ENCODE measurements at regions not wholly inside any gene's neighbourhood (a gene's known extent, or its start where the extent isn't known, plus 50 kb on each side); places are given as distances from the start of the nearest gene placed in this dataset.

DNA sequence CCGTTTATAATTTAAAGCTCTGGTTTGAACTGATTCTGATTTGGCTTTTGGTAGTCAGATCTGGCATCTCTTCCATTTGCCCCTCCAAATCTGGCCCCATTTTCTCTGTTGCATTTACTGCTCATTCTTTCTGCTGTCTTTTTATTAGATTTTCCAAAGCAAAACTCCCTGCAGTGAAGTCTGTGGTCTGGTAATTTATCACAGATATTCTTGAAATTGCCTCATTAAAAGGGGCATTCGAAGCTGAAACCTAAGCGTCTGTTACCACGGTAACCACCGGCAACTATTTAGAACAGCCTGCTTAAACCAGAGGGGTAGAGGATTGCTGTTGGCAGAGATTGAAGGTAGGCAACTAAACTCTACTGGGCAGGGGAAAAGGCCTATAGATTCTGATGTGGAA lies 111.5 kb upstream of the UPP2 start:
- Histone ChIP-seq H3K23me2 (ENCODE audit: low read depth, low read length) (no peaks in the 10 kb centered on the region), H3K4ac (replicated peaks; ENCODE audit: insufficient read length, low read depth, low read length) (no peak overlapping the region), H2BK120ac (replicated peaks; ENCODE audit: low read depth, low read length) (no peak overlapping the region), H3K9me3 (ENCODE audit: insufficient read depth in 2 of 2, low read depth in 1 of 2, low read length in 1 of 2) (no peaks in the 10 kb centered on the region), H2AFZ (ENCODE audit: low read length) (no peak overlapping the region), H3K27me3 (replicated peaks in 1 of 4; ENCODE audit: control insufficient read depth in 3 of 4, extremely low read depth in 1 of 4, insufficient read depth in 3 of 4, low read length in 3 of 4) (peaks cover 0 to 1% (median 0%) of the 10 kb centered on the region in 4 experiments; a peak in 1 of 7 replicates), H4K20me1 (replicated peaks in 1 of 2; ENCODE audit: control insufficient read depth in 1 of 2, insufficient read depth in 2 of 2, low read length in 2 of 2) (no peaks in the 10 kb centered on the region), H3K4me2 (ENCODE audit: insufficient read depth in 1 of 2, low read depth in 2 of 2, low read length in 2 of 2) (no peak overlapping the region), H2BK15ac (ENCODE audit: low read length) (no peak overlapping the region), H3K56ac (replicated peaks; ENCODE audit: insufficient read length, low read depth, low read length) (no peak overlapping the region), H3K4me3 (ENCODE audit: extremely low read depth in 1 of 4, insufficient read depth in 2 of 4, low read depth in 3 of 4, low read length in 4 of 4) (no peak overlapping the region), H2AK5ac (ENCODE audit: low read depth, low read length) (no peak overlapping the region), H3K27ac (ENCODE audit: low read depth, low read length) (no peak overlapping the region), H3K79me1 (ENCODE audit: low read depth, low read length) (no peaks in the 10 kb centered on the region), H2BK20ac (ENCODE audit: low read length) (no peak overlapping the region), H2BK12ac (ENCODE audit: low read depth, low read length) (no peak overlapping the region), H3K18ac (ENCODE audit: extremely low read depth, low read length) (no peak overlapping the region), H4K91ac (replicated peaks; ENCODE audit: insufficient read length, low read length) (no peak overlapping the region), H3K36me3 (ENCODE audit: control insufficient read depth in 2 of 4, insufficient read depth in 4 of 4, low read length in 3 of 4) (no peaks in the 10 kb centered on the region), H3K23ac (ENCODE audit: insufficient read length) (no peak overlapping the region), H4K8ac (ENCODE audit: extremely low read depth, insufficient read depth, low read length) (no peak overlapping the region), H2BK5ac (ENCODE audit: low read depth, low read length) (no peak overlapping the region), H3K9ac (replicated peaks in 1 of 4; ENCODE audit: extremely low read depth in 1 of 4, low read depth in 3 of 4, low read length in 3 of 4) (no peak overlapping the region), H4K5ac (ENCODE audit: insufficient read length, low read depth, low read length) (no peak overlapping the region), H3K79me2 (ENCODE audit: control insufficient read depth in 1 of 2, insufficient read depth in 2 of 2, low read length in 2 of 2) (no peaks in the 10 kb centered on the region), H3K14ac (ENCODE audit: insufficient read length) (no peak overlapping the region), H3K4me1 (replicated peaks in 1 of 4; ENCODE audit: control insufficient read depth in 3 of 4, insufficient read depth in 4 of 4, low read length in 3 of 4) (no peaks in the 10 kb centered on the region)
- CTCF ChIA-PET (ENCODE audit: partially characterized antibody), result interaction anchor here (1.1 to 1.5 kb wide), 3 partner anchors 91 to 765 kb away, joined by 3 to 4 read pairs (median 4); no protein-coding TSS in a partner anchor
- WGBS, 2 experiments (ENCODE audit: extremely low coverage in 1 of 2, insufficient coverage in 1 of 2, insufficient read length in 1 of 2, insufficient replicate concordance in 2 of 2, low coverage in 1 of 2, low lambda C conversion rate in 2 of 2, missing lambda C conversion rate in 1 of 2), result 51% methylated on average over 5 of the region's 5 CpGs; no CpG with 5 or more reads in 1 of the 2 experiments
- FAIRE-seq (peak; percentile 28), DNase-seq (ENCODE audit: low read depth in 1 of 2, low spot score in 2 of 2) (no peak)
- POLR2A ChIA-PET (ENCODE audit: partially characterized antibody), result no interaction called here
- TF ChIP-seq CBX8 (IDR thresholded peaks at IDR 0.05; ENCODE audit: borderline replicate concordance, low read depth, low read length) (no peak), ZNF274 (IDR thresholded peaks at IDR 0.05; ENCODE audit: borderline replicate concordance, extremely low read depth, low read length) (no peak), SUZ12 (IDR thresholded peaks at IDR 0.05; ENCODE audit: low read length) (no peak), MAFK (IDR thresholded peaks at IDR 0.05; ENCODE audit: low read depth, low read length) (no peak), SAP30 (IDR thresholded peaks at IDR 0.05; ENCODE audit: insufficient read depth, insufficient replicate concordance, low read length) (no peak), BCL11A (IDR thresholded peaks at IDR 0.05; ENCODE audit: low read depth in 2 of 2, low read length in 2 of 2) (no peak), NANOG (IDR thresholded peaks at IDR 0.05; ENCODE audit: insufficient read depth, low read depth, low read length, poor library complexity, severe bottlenecking) (no peak), RAD21 (IDR thresholded peaks at IDR 0.05 in 1 of 2, conservative IDR thresholded peaks at IDR 0.05 in 1 of 2; ENCODE audit: low read depth in 2 of 2, low read length in 2 of 2) (no peak)
- TF ChIP-seq, protein P1, sequence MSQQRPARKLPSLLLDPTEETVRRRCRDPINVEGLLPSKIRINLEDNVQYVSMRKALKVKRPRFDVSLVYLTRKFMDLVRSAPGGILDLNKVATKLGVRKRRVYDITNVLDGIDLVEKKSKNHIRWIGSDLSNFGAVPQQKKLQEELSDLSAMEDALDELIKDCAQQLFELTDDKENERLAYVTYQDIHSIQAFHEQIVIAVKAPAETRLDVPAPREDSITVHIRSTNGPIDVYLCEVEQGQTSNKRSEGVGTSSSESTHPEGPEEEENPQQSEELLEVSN (IDR thresholded peaks at IDR 0.05), result no peak
- TF ChIP-seq, protein P2, sequence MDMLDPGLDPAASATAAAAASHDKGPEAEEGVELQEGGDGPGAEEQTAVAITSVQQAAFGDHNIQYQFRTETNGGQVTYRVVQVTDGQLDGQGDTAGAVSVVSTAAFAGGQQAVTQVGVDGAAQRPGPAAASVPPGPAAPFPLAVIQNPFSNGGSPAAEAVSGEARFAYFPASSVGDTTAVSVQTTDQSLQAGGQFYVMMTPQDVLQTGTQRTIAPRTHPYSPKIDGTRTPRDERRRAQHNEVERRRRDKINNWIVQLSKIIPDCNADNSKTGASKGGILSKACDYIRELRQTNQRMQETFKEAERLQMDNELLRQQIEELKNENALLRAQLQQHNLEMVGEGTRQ (IDR thresholded peaks at IDR 0.05; ENCODE audit: low read length), result no peak

All from H1 (cell line).